GM12875 (cell line): ENCODE measurements at regions not wholly inside any gene's neighbourhood (a gene's known extent, or its start where the extent isn't known, plus 50 kb on each side); places are given as distances from the start of the nearest gene placed in this dataset.

Experiments
- H3K4me3 ChIP-seq: one replicate; pipeline ENCODE4 v1.5.1; 2011; ENCODE audit warnings: low read depth, low read length, control low read depth
- CTCF ChIP-seq: IDR thresholded peaks from 2 replicates; pipeline ENCODE4 v1.5.1; 2011; ENCODE audit warnings: low read depth, mild to moderate bottlenecking, control low read depth, inconsistent platforms, low read length, moderate library complexity, borderline replicate concordance; ENCODE audit not compliant: insufficient read depth

GRCh38 chr6:169864148-169865020 lies 113.0 kb downstream of the ERMARD start:
- no peak for TF ChIP-seq CTCF
- no peak overlapping the region for H3K4me3 ChIP-seq

GRCh38 chr6:169863710-169864109 lies 112.3 kb downstream of the ERMARD start:
- H3K4me3 ChIP-seq: no peak overlapping the region
- no peak for TF ChIP-seq CTCF

- TF ChIP-seq CTCF: no peak
- no peak overlapping the region for H3K4me3 ChIP-seq
Measured at GRCh38 chr6:169862892-169863525, 111.6 kb downstream of the ERMARD start.

GRCh38 chr6:169862043-169862891 lies 110.8 kb downstream of the ERMARD start:
- H3K4me3 ChIP-seq: no peak overlapping the region
- TF ChIP-seq CTCF: no peak

- no peak for TF ChIP-seq CTCF
Measured at GRCh38 chr6:169861431-169862042, 110.1 kb downstream of the ERMARD start.

GRCh38 chr6:169859978-169860703 lies 108.7 kb downstream of the ERMARD start:
- H3K4me3 ChIP-seq: no peak overlapping the region
- TF ChIP-seq CTCF: no peak

More at GRCh38 chr6:169861431-169862042, 110.1 kb downstream of the ERMARD start:
- no peak overlapping the region for H3K4me3 ChIP-seq
